ENCODE measurements at regions not wholly inside any gene's neighbourhood (a gene's known extent, or its start where the extent isn't known, plus 50 kb on each side); places are given as distances from the start of the nearest gene placed in this dataset.

DNA sequence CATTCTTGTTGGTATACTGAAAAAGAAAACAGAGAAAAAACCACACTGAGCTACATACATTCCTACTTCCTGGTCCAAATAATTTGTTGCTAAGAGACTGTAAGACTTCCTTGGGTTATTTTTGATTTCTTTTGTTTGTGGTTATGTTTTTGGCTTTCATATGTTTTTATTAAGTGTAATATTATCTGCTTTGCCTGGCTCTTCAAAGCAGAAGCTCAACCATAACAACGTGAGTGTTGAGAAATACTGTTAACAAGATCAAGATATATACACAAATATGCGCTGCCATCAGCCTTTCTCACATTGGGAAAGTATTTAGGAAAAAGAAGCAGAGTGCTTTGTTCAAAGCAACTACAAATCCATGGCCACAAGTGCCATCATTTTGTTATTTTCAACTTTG, 556.2 kb upstream of the CBLB start:
- H3K4me3 ChIP-seq (ENCODE audit: low read depth, low read length), result no peak overlapping the region
- DNase-seq (ENCODE audit: low read depth, low spot score), result peak; percentile 81
- TF ChIP-seq, protein P1, sequence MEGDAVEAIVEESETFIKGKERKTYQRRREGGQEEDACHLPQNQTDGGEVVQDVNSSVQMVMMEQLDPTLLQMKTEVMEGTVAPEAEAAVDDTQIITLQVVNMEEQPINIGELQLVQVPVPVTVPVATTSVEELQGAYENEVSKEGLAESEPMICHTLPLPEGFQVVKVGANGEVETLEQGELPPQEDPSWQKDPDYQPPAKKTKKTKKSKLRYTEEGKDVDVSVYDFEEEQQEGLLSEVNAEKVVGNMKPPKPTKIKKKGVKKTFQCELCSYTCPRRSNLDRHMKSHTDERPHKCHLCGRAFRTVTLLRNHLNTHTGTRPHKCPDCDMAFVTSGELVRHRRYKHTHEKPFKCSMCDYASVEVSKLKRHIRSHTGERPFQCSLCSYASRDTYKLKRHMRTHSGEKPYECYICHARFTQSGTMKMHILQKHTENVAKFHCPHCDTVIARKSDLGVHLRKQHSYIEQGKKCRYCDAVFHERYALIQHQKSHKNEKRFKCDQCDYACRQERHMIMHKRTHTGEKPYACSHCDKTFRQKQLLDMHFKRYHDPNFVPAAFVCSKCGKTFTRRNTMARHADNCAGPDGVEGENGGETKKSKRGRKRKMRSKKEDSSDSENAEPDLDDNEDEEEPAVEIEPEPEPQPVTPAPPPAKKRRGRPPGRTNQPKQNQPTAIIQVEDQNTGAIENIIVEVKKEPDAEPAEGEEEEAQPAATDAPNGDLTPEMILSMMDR (IDR thresholded peaks at IDR 0.05; ENCODE audit: low read depth, low read length), result no peak
- in situ Hi-C loops (cut with HindIII; ENCODE audit: low sequenced_read_pairs), result no loop called here

DNA sequence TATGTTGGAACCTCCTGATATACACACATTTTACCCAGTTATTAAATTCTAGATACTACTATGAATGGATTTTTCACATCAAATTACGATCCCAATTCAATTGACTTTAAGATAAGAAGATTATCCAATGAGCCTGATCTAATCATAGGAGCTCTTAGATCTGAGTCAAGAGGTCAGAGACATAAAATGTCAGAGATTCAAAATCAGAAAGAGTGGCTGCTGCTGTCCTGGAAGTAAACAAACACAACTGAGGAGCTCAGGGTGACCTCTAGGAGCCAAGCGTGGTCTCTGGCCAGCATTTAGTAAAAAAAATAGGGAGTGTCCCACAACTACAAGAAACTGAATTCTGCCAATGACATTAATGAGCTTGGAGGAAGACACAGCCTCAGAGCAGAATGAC, 557.1 kb upstream of the CBLB start:
- TF ChIP-seq, protein P1 (IDR thresholded peaks at IDR 0.05; ENCODE audit: low read depth, low read length), result no peak
- H3K4me3 ChIP-seq (ENCODE audit: low read depth, low read length), result no peak overlapping the region
- no peak for DNase-seq (ENCODE audit: low read depth, low spot score)
- in situ Hi-C loops (cut with HindIII; ENCODE audit: low sequenced_read_pairs), result no loop called here

DNA sequence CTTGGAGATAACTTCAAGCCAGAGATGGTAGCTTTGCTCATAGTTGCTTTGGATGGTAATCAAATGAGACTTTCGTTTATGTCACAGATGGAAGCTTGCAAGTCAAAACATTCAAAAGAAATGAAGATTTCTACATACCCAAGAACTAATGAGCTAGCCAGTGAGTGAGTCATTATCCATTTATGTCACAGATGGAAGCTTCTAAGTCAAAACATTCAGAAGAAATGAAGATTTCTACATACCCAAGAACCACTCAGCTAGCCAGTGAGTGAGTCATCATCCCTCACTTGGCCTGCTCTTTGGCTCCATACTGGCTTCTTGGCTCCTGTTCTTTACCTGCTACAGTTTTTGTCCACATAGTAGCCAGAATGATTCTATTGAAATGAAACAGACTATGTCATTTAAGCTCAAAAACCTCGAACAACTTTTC, 559.8 kb upstream of the CBLB start:
- TF ChIP-seq, protein P1 (IDR thresholded peaks at IDR 0.05; ENCODE audit: low read depth, low read length), result no peak
- peak; percentile 99 for DNase-seq (ENCODE audit: low read depth, low spot score)
- in situ Hi-C loops (cut with HindIII; ENCODE audit: low sequenced_read_pairs), result no loop called here
- no peak overlapping the region for H3K4me3 ChIP-seq (ENCODE audit: low read depth, low read length)

DNA sequence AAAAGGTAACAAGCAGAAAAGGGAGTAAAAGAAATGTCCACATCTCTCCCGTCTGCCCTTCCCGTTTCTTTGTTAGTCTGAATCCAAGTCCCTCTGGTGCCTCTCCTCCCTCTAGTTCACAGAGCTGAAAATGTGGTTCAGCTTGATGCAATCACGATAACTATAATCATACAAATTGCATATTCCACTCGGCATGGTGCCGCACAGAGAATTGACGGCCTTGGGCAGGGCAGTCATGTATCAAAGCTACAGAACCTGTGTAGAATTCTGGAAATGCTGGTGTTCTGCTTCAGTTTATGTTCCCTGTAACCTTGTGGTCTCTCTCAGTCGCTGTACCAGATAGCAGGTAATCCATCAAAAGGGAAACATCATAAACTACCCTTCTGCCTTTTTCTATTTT, 562.9 kb upstream of the CBLB start:
- in situ Hi-C loops (cut with HindIII; ENCODE audit: low sequenced_read_pairs), result no loop called here
- TF ChIP-seq, protein P1 (IDR thresholded peaks at IDR 0.05; ENCODE audit: low read depth, low read length), result no peak

DNA sequence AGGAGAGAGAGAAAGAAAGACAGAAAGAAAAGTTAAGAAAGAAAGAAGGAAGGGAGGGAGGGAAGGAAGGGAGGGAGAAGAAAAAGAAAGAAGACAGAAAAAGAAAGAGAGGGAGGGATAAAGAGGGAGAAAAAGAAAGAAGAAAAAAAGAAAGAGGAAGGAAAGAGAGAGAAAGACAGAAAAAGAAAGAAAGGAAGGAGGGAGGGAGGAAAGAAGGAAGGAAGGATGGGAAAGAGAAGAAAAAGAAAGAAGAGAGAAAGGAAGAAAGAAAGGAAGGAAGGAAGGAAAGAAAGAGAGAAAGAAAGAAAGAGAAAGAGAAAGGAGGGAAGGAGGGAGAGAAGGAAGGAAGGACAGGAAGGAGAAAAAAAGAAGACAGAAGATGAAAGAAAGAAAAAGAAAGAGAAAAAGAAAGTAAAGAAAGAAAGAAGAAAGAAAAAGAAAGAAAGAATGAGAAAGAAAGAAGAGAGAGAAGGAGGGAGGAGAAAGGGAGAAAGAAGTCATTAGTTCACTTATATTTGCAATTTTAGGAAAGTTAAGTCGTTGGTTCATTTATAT, 567.2 kb upstream of the CBLB start:
- no peak overlapping the region for H3K4me3 ChIP-seq (ENCODE audit: low read depth, low read length)
- DNase-seq (ENCODE audit: low read depth, low spot score), result no peak
- in situ Hi-C loops (cut with HindIII; ENCODE audit: low sequenced_read_pairs), result no loop called here
- TF ChIP-seq, protein P1 (IDR thresholded peaks at IDR 0.05; ENCODE audit: low read depth, low read length), result no peak

More for the DNA sequence above, 562.9 kb upstream of the CBLB start:
- DNase-seq (ENCODE audit: low read depth, low spot score), result no peak
- no peak overlapping the region for H3K4me3 ChIP-seq (ENCODE audit: low read depth, low read length)

DNA sequence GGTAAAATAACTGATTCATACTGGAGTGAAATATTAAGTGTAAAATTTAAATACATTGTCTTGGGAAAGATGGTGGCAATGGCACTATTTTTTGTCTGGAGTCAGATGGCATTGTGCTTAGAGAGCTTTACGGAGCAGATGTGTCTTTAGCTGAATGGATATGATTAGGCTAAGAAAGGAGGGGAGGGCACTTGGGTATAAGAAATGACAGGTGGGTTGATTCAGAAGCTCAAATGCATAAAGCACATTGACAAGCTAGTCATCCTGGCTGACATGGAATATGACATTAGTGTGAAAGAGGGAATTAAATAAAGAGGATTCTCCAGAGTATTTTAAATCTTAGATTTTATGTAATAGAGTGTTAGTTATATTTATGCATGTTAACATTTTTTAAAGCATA, 570.1 kb upstream of the CBLB start:
- DNase-seq (ENCODE audit: low read depth, low spot score), result no peak
- in situ Hi-C loops (cut with HindIII; ENCODE audit: low sequenced_read_pairs), result no loop called here
- no peak overlapping the region for H3K4me3 ChIP-seq (ENCODE audit: low read depth, low read length)
- TF ChIP-seq, protein P1 (IDR thresholded peaks at IDR 0.05; ENCODE audit: low read depth, low read length), result no peak

DNA sequence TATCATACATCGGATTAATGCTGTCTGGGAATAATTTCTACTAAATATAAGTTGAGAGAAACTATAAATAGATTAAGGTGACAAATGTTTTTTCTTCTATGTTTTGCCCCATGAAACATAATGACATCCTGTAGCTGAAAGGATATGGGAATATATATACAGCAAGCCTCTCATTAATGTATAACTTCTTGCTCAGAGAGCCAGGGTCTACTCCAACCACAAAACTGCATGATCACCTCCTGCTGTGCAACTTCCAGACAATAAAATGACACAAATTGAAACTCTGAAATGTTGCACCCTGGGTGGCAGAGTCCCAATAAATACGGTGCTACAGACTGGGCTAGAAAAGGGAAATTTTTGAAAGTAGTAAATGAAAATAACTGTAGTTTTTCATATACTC, 571.9 kb upstream of the CBLB start:
- in situ Hi-C loops (cut with HindIII; ENCODE audit: low sequenced_read_pairs), result no loop called here
- no peak for DNase-seq (ENCODE audit: low read depth, low spot score)
- H3K4me3 ChIP-seq (ENCODE audit: low read depth, low read length), result no peak overlapping the region
- TF ChIP-seq, protein P1 (IDR thresholded peaks at IDR 0.05; ENCODE audit: low read depth, low read length), result no peak
